Activated naive CD4-positive, alpha-beta T cell treated with anti-CD3 and anti-CD28 coated beads for 36 hours (primary cell): ENCODE measurements at regions not wholly inside any gene's neighbourhood (a gene's known extent, or its start where the extent isn't known, plus 50 kb on each side); places are given as distances from the start of the nearest gene placed in this dataset.

Source experiments
- CTCF ChIA-PET: fragments of 350-600 bp; sonication (Branson Sonifier 250); formaldehyde crosslinking; loops from one replicate; lab custom pipeline; 2021; ENCODE audit warnings: antibody characterized with exemption; lab: Charles Lee
- DNase-seq: peaks from one replicate; pipeline ENCODE4 v3.0.0-alpha.2; 2020
- H3K27ac Mint-ChIP-seq: one replicate; pipeline ENCODE4 v1.8.0; 2021; ENCODE audit warnings: mild to moderate bottlenecking, mixed read lengths
- H3K27me3 Mint-ChIP-seq: one replicate; pipeline ENCODE4 v1.8.0; 2021; ENCODE audit warnings: low read depth, mixed read lengths
- H3K36me3 Mint-ChIP-seq: one replicate; pipeline ENCODE4 v1.8.0; 2021; ENCODE audit warnings: low read depth, mixed read lengths
- H3K4me1 Mint-ChIP-seq: one replicate; pipeline ENCODE4 v1.8.0; 2021; ENCODE audit warnings: low read depth, mixed read lengths
- H3K4me3 Mint-ChIP-seq: one replicate; pipeline ENCODE4 v1.8.0; 2021; ENCODE audit warnings: mild to moderate bottlenecking, moderate library complexity, mixed read lengths
- H3K9me3 Mint-ChIP-seq: one replicate; pipeline ENCODE4 v1.8.0; 2021; ENCODE audit warnings: mixed read lengths
- intact Hi-C: fragments of 100-400 bp; cut with micrococcal nuclease; formaldehyde crosslinking; loops from one replicate; pipeline ENCODE4 v1.15.1; 2023

DNA sequence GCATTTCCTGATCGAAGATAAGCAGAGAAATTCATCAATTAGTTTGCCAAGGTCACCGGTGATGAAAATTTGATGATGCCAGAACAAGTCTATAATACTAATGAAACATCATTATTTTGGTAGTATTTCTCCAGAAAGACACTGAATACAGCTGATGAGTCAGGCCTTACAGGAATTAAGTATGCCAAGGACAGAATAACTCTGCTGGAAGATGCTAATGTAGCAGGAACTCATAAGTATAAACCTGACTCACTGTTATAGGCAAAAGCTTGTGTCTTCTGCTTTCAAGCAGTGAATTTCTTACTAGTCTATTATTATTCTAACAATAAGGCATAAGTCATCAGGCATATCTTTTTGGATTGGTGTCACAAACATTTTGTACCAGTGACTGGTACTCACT is 1825.1 kb upstream of the IGFBP7 start:
- Mint-ChIP-seq H3K4me3 (no peak overlapping the region), H3K9me3 (peaks cover 16% of the 10 kb centered on the region), H3K27me3 (no peaks in the 10 kb centered on the region), H3K4me1 (no peaks in the 10 kb centered on the region), H3K27ac (no peak overlapping the region), H3K36me3 (no peaks in the 10 kb centered on the region)
- CTCF ChIA-PET = no interaction called here
- no peak for DNase-seq
- intact Hi-C loops = no loop called here

- intact Hi-C loops = no loop called here
- Mint-ChIP-seq H3K9me3 (peaks cover 11% of the 10 kb centered on the region), H3K27me3 (no peaks in the 10 kb centered on the region), H3K4me1 (no peaks in the 10 kb centered on the region), H3K36me3 (no peaks in the 10 kb centered on the region), H3K27ac (no peak overlapping the region), H3K4me3 (no peak overlapping the region)
- DNase-seq = no peak
- CTCF ChIA-PET = no interaction called here
Measured at GRCh38 chr4:58936436-58936835, 1826.3 kb upstream of the IGFBP7 start.

DNA sequence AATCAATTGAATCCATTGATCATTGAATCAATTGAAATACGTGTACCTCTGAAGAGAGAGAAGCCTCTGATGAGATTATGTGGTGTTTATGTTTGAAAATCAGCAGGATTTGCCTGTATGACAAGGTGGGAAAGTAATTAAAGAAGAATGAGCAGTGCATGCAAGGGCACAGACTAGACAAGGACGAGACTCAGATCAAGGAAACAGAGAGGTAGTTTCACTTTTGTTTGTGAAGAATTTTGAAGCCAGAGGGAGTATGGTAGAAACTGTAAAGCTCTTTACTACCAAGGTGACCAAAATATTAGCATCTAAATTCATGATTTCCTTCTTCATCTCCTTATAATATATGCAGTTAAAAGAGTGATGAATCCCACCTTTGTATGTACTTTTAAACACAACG is 1830.0 kb upstream of the IGFBP7 start:
- CTCF ChIA-PET = no interaction called here
- H3K4me1 Mint-ChIP-seq = no peaks in the 10 kb centered on the region
- DNase-seq = no peak
- no peaks in the 10 kb centered on the region for H3K27me3 Mint-ChIP-seq
- peaks cover 6% of the 10 kb centered on the region for H3K9me3 Mint-ChIP-seq
- H3K27ac Mint-ChIP-seq = no peak overlapping the region
- no peaks in the 10 kb centered on the region for H3K36me3 Mint-ChIP-seq
- no peak overlapping the region for H3K4me3 Mint-ChIP-seq
- intact Hi-C loops = no loop called here

GRCh38 chr4:58941286-58941685 is 1831.1 kb upstream of the IGFBP7 start:
- no peak overlapping the region for H3K27ac Mint-ChIP-seq
- no peak overlapping the region for H3K4me3 Mint-ChIP-seq
- H3K36me3 Mint-ChIP-seq = no peaks in the 10 kb centered on the region
- intact Hi-C loops = no loop called here
- DNase-seq = no peak
- no peaks in the 10 kb centered on the region for H3K4me1 Mint-ChIP-seq
- H3K9me3 Mint-ChIP-seq = peaks cover 6% of the 10 kb centered on the region
- H3K27me3 Mint-ChIP-seq = no peaks in the 10 kb centered on the region
- CTCF ChIA-PET = interaction anchor here (0.5 kb wide), 1 partner anchor 845 kb away, joined by 3 read pairs; no protein-coding TSS in a partner anchor

DNA sequence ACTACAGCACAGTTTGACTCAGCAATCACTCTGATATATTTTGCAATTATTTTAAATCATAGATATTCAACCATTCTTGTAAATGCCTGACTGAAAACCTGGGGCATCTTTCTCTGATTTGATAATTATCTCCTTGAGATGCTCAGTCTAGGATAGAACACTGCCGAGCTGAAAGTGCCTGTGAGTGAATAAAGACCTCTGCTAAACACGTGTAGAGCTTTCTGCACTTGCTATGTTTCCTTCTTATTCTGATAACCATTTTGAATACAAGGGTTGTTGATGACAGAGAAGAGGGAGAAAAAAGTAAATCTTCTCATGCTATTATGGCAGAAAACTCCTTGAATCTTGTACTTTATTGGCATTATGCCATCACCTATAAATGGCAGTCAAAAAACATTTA is 1843.4 kb upstream of the IGFBP7 start:
- CTCF ChIA-PET = no interaction called here
- Mint-ChIP-seq H3K4me1 (no peaks in the 10 kb centered on the region), H3K27ac (no peak overlapping the region), H3K36me3 (no peaks in the 10 kb centered on the region), H3K9me3 (peaks cover 14% of the 10 kb centered on the region), H3K27me3 (no peaks in the 10 kb centered on the region), H3K4me3 (no peak overlapping the region)
- DNase-seq = no peak
- intact Hi-C loops = no loop called here

- Mint-ChIP-seq H3K36me3 (no peaks in the 10 kb centered on the region), H3K27ac (no peak overlapping the region), H3K4me3 (no peak overlapping the region), H3K4me1 (no peaks in the 10 kb centered on the region), H3K9me3 (peaks cover 4% of the 10 kb centered on the region), H3K27me3 (no peaks in the 10 kb centered on the region)
- no peak for DNase-seq
- CTCF ChIA-PET = no interaction called here
- intact Hi-C loops = no loop called here
Measured at GRCh38 chr4:58957711-58958110, 1847.5 kb upstream of the IGFBP7 start.

DNA sequence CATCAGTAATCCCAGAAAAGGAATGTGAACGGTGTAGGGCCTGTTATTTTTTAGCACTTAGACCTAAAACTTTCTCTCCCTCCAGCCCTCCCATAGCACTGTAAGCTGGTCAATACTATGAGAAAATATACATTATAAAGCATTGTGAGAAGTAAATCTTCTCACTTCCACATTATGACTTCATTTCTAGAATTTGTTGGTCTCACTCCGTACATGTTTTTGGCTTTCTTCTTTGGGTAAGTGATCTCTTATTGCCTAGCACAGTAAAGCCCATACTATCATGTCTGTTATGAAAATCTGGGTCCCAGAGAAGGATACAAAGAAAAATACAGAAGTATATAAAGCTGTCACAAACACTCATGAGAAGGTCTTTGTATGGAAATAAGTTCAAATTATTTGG is 1851.1 kb upstream of the IGFBP7 start:
- Mint-ChIP-seq H3K27ac (no peak overlapping the region), H3K27me3 (no peaks in the 10 kb centered on the region), H3K36me3 (no peaks in the 10 kb centered on the region), H3K4me3 (no peak overlapping the region), H3K9me3 (peaks cover 5% of the 10 kb centered on the region), H3K4me1 (no peaks in the 10 kb centered on the region)
- CTCF ChIA-PET = no interaction called here
- intact Hi-C loops = no loop called here
- DNase-seq = no peak

GRCh38 chr4:58961925-58962324 is 1851.7 kb upstream of the IGFBP7 start:
- Mint-ChIP-seq H3K4me3 (no peak overlapping the region), H3K4me1 (no peaks in the 10 kb centered on the region), H3K27me3 (no peaks in the 10 kb centered on the region), H3K36me3 (no peaks in the 10 kb centered on the region), H3K9me3 (peaks cover 5% of the 10 kb centered on the region), H3K27ac (no peak overlapping the region)
- CTCF ChIA-PET = no interaction called here
- intact Hi-C loops = no loop called here
- no peak for DNase-seq

DNA sequence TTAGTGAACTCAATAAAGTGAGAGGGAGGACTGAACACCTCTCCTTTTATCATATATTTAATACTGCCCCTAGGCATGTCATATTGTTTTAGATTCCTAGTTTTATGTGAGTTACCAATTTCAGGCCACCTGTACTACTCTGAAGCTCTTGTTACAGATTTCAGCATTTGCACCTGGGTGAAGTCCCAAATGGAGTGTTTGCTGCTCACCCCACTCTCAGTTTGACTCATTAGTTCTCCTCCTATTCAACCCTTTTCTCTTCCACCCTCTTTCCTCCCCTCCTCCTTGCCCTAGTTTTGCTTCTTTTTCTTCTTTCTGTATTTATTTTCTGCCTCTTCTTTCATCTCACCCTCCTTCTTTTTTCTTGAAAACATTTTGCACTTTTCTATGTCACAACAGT is 1852.2 kb upstream of the IGFBP7 start:
- DNase-seq = no peak
- Mint-ChIP-seq H3K27me3 (no peaks in the 10 kb centered on the region), H3K4me3 (no peak overlapping the region), H3K4me1 (no peaks in the 10 kb centered on the region), H3K36me3 (no peaks in the 10 kb centered on the region), H3K27ac (no peak overlapping the region), H3K9me3 (peaks cover 5% of the 10 kb centered on the region)
- intact Hi-C loops = no loop called here
- CTCF ChIA-PET = no interaction called here

DNA sequence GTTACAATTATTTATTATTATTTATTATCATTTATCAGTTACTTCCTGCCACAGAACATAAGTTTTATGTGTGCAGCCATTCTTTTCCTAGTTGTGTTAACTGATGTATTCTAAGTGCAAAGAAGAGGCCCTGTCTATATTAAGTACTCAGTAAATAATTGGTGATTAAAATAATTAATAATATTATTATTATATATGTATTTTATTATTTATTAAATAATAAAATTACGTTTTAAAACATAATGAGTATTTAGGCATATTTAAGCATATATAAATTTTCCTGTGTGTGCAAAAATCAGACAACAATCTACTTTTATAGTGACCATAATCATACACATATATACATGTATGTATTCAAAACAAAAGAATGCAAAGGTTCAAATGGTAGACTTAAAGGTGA is 1871.6 kb upstream of the IGFBP7 start:
- intact Hi-C loops = no loop called here
- CTCF ChIA-PET = no interaction called here
- DNase-seq = no peak
- Mint-ChIP-seq H3K4me3 (no peak overlapping the region), H3K36me3 (no peaks in the 10 kb centered on the region), H3K9me3 (peaks cover 5% of the 10 kb centered on the region), H3K27me3 (no peaks in the 10 kb centered on the region), H3K27ac (no peak overlapping the region), H3K4me1 (no peaks in the 10 kb centered on the region)

GRCh38 chr4:58983887-58984286 is 1873.7 kb upstream of the IGFBP7 start:
- intact Hi-C loops = no loop called here
- no peak overlapping the region for H3K4me3 Mint-ChIP-seq
- DNase-seq = no peak
- H3K27ac Mint-ChIP-seq = no peak overlapping the region
- H3K36me3 Mint-ChIP-seq = no peaks in the 10 kb centered on the region
- no peaks in the 10 kb centered on the region for H3K27me3 Mint-ChIP-seq
- H3K9me3 Mint-ChIP-seq = peaks cover 12% of the 10 kb centered on the region
- no peaks in the 10 kb centered on the region for H3K4me1 Mint-ChIP-seq
- CTCF ChIA-PET = no interaction called here

- CTCF ChIA-PET = no interaction called here
- H3K27ac Mint-ChIP-seq = no peak overlapping the region
Measured at GRCh38 chr4:59002148-59002547, 1892.0 kb upstream of the IGFBP7 start.

DNA sequence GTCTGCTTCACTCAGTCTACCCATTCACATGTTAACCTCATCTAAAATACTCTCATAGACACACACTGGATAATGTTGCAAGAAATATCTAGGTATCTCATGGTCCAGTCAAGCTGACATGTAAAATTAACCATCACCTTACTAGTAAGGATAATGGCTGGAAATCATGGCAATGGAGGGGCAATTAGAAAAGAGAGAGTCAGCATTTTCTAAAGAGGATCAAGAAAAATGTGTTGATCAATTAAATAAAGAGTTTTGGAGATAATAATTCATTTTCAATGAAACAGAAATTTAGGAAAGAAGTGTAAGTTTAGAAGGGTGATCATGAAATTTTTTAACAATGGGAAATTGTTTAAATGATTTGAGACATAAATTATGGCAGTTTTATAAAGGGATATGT is 1914.1 kb upstream of the IGFBP7 start:
- intact Hi-C loops = no loop called here
- Mint-ChIP-seq H3K9me3 (peaks cover 24% of the 10 kb centered on the region), H3K27ac (no peak overlapping the region), H3K4me1 (no peaks in the 10 kb centered on the region), H3K4me3 (no peak overlapping the region), H3K27me3 (no peaks in the 10 kb centered on the region), H3K36me3 (no peaks in the 10 kb centered on the region)
- CTCF ChIA-PET = no interaction called here
- no peak for DNase-seq

More at GRCh38 chr4:59002148-59002547, 1892.0 kb upstream of the IGFBP7 start:
- DNase-seq = no peak
- Mint-ChIP-seq H3K36me3 (no peaks in the 10 kb centered on the region), H3K9me3 (peaks cover 11% of the 10 kb centered on the region), H3K4me3 (no peak overlapping the region), H3K27me3 (no peaks in the 10 kb centered on the region), H3K4me1 (no peaks in the 10 kb centered on the region)
- intact Hi-C loops = no loop called here

DNA sequence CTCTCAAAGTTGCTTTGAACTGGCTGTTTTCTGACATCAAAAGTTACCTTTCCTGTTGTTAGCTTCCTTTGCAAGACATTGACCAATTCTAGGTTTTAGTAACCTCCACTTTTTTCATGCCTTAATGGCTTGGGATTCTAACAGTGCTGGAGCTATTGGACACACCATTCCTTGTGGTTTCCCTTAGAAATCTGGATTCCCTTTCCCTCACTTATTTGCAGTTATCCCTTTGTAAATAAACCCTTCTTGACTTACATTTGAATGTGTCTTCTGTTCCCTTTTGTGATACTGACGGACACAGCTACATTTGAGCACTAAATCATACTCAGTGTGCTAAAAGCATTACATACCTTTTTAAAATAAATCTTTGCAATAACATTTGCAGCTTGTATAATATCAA is 1927.6 kb upstream of the IGFBP7 start:
- CTCF ChIA-PET = no interaction called here
- H3K9me3 Mint-ChIP-seq = peaks cover 5% of the 10 kb centered on the region
- H3K27ac Mint-ChIP-seq = no peak overlapping the region
- no peaks in the 10 kb centered on the region for H3K36me3 Mint-ChIP-seq
- no peaks in the 10 kb centered on the region for H3K27me3 Mint-ChIP-seq
- H3K4me1 Mint-ChIP-seq = no peaks in the 10 kb centered on the region
- intact Hi-C loops = no loop called here
- DNase-seq = no peak
- H3K4me3 Mint-ChIP-seq = no peak overlapping the region
